Vagina (tissue), 2 donors: ENCODE measurements at regions not wholly inside any gene's neighbourhood (a gene's known extent, or its start where the extent isn't known, plus 50 kb on each side); places are given as distances from the start of the nearest gene placed in this dataset.
A peak's percentile ranks its signal among the peaks of the same experiment; 100 is the strongest.

Experiments used
- DNase-seq, 2 donors: peaks; one replicate each; pipeline ENCODE4 v3.0.0-alpha.2; 2017; ENCODE audit errors: extremely low spot score in 2 of 2
- H3K27ac ChIP-seq: fragments of 200-600 bp; sonication (generic); one replicate; pipeline ENCODE4 v1.5.1; 2019
- H3K27me3 ChIP-seq: fragments of 200-600 bp; sonication (generic); one replicate; pipeline ENCODE4 v1.5.1; 2019
- H3K36me3 ChIP-seq, 2 donors: fragments of 200-600 bp; sonication (generic); one replicate each; pipeline ENCODE4 v1.5.1; 2017 to 2019
- H3K4me1 ChIP-seq: fragments of 200-600 bp; sonication (generic); one replicate; pipeline ENCODE4 v1.5.1; 2019
- H3K4me3 ChIP-seq, 2 donors: fragments of 200-600 bp; sonication (generic); 1 replicate in 1 of 2; 2 replicates in 1 of 2; pipeline ENCODE4 v1.5.1; 2016 to 2019
- H3K9me3 ChIP-seq: fragments of 200-600 bp; sonication (generic); one replicate; pipeline ENCODE4 v1.5.1; 2019
- CTCF ChIP-seq, 3 experiments: fragments of 450-650 bp in 2 of 3; fragments of 200-600 bp in 1 of 3; sonication (generic) in 1 of 3; IDR thresholded peaks; one replicate each; pipeline ENCODE4 v1.5.1; 2017 to 2019; ENCODE audit warnings: antibody characterized with exemption in 3 of 3, mild to moderate bottlenecking in 2 of 3, moderate library complexity in 2 of 3
- POLR2A ChIP-seq, 2 donors: fragments of 450-650 bp; IDR thresholded peaks; one replicate each; pipeline ENCODE4 v1.6.1; 2017; ENCODE audit warnings: antibody characterized with exemption in 2 of 2, mild to moderate bottlenecking in 2 of 2, moderate library complexity in 2 of 2
- POLR2AphosphoS5 ChIP-seq, 2 donors: sonication (generic); formaldehyde crosslinking; IDR thresholded peaks; one replicate each; pipeline ENCODE4 v1.9.0; 2017; ENCODE audit warnings: antibody characterized with exemption in 2 of 2, mild to moderate bottlenecking in 2 of 2, low read depth in 1 of 2; ENCODE audit not compliant: insufficient read depth in 1 of 2
- intact Hi-C: fragments of 100-400 bp; cut with DNase I; formaldehyde crosslinking; loops from one replicate; pipeline ENCODE4 v1.15.1; 2023

- H3K36me3 ChIP-seq, result peaks cover 0 to 26% of the 10 kb centered on the region in 2 donors
- TF ChIP-seq POLR2A (IDR thresholded peaks at IDR 0.05) (no peak), POLR2AphosphoS5 (IDR thresholded peaks at IDR 0.05; ENCODE audit: insufficient read depth in 1 of 2, low read depth in 1 of 2) (no peak), CTCF (IDR thresholded peaks at IDR 0.05) (no peak)
- H3K4me1 ChIP-seq, result peaks cover 21% of the 10 kb centered on the region
- H3K4me3 ChIP-seq, result peak overlapping the region in 1 of 2 donors; percentile 25
- intact Hi-C loops, result no loop called here
- peak in 1 of 2 donors; percentile 84 for DNase-seq
- H3K9me3 ChIP-seq, result no peaks in the 10 kb centered on the region
- no peaks in the 10 kb centered on the region for H3K27me3 ChIP-seq
- H3K27ac ChIP-seq, result peak overlapping the region; percentile 91
Observed at GRCh38 chr16:22425036-22425801, 50.8 kb upstream of the CDR2 start.

- Histone ChIP-seq H3K4me3 (peak overlapping the region; percentile 21 to 25), H3K27ac (peak overlapping the region; percentile 91), H3K36me3 (peaks cover 0 to 29% of the 10 kb centered on the region in 2 donors), H3K4me1 (peaks cover 21% of the 10 kb centered on the region), H3K27me3 (no peaks in the 10 kb centered on the region), H3K9me3 (no peaks in the 10 kb centered on the region)
- no peak for TF ChIP-seq POLR2AphosphoS5 (IDR thresholded peaks at IDR 0.05; ENCODE audit: insufficient read depth in 1 of 2, low read depth in 1 of 2)
- TF ChIP-seq CTCF (IDR thresholded peaks at IDR 0.05), result no peak
- no peak for TF ChIP-seq POLR2A (IDR thresholded peaks at IDR 0.05)
- intact Hi-C loops, result no loop called here
- no peak for DNase-seq
Observed at GRCh38 chr16:22424161-22424937, 49.9 kb upstream of the CDR2 start.
